GM12864 (cell line): ENCODE measurements at regions not wholly inside any gene's neighbourhood (a gene's known extent, or its start where the extent isn't known, plus 50 kb on each side); places are given as distances from the start of the nearest gene placed in this dataset.

Experiments used
- DNase-seq: peaks from one replicate; pipeline ENCODE4 v3.0.0-alpha.2; 2011; ENCODE audit warnings: low read depth
- H3K4me3 ChIP-seq: 2 replicates; pipeline ENCODE4 v1.5.1; 2011; ENCODE audit warnings: mild to moderate bottlenecking, low read depth, low read length, control low read depth
- CTCF ChIP-seq: IDR thresholded peaks from 2 replicates; pipeline ENCODE4 v1.5.1; 2011; ENCODE audit warnings: low read depth, mild to moderate bottlenecking, moderate library complexity, low read length, control low read depth, inconsistent platforms; ENCODE audit errors: missing control alignments

GRCh38 chr4:60814549-60814948 is 385.6 kb upstream of the ADGRL3 start:
- no peak for TF ChIP-seq CTCF
- H3K4me3 ChIP-seq, result no peak overlapping the region
- no peak for DNase-seq

GRCh38 chr4:60817609-60818008 is 382.5 kb upstream of the ADGRL3 start:
- H3K4me3 ChIP-seq, result no peak overlapping the region
- no peak for DNase-seq
- no peak for TF ChIP-seq CTCF

GRCh38 chr4:60822986-60823385 is 377.1 kb upstream of the ADGRL3 start:
- TF ChIP-seq CTCF, result no peak
- no peak for DNase-seq
- no peak overlapping the region for H3K4me3 ChIP-seq

DNA sequence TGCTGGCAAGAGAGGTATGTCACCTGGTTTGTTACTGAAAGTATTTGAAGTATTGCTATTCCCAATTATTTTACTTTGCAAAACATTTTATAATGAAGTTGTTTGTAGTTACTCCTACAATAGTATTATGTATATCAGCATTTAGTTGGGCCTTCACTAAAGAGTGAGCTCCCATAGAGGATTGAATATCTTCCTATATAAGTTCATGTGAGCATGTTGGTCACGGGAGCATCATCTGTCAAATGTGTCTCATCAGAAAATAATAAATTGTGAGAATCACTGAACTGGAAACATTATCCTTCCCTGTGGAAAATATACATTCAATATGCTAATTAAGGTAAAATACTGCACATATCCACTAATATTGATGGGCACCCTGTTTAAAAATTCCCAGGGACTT is 360.1 kb upstream of the ADGRL3 start:
- no peak for DNase-seq
- TF ChIP-seq CTCF, result no peak
- H3K4me3 ChIP-seq, result no peak overlapping the region

GRCh38 chr4:60846678-60847077 is 353.4 kb upstream of the ADGRL3 start:
- no peak for DNase-seq

GRCh38 chr4:60847614-60848013 is 352.5 kb upstream of the ADGRL3 start:
- no peak for DNase-seq
- no peak overlapping the region for H3K4me3 ChIP-seq
- TF ChIP-seq CTCF, result no peak

More at GRCh38 chr4:60846678-60847077, 353.4 kb upstream of the ADGRL3 start:
- no peak for TF ChIP-seq CTCF
- H3K4me3 ChIP-seq, result no peak overlapping the region

- DNase-seq, result no peak
- no peak for TF ChIP-seq CTCF
These were observed 342.9 kb upstream of the ADGRL3 start for GRCh38 chr4:60857130-60857753.

More at GRCh38 chr4:60857130-60857753, 342.9 kb upstream of the ADGRL3 start:
- no peak overlapping the region for H3K4me3 ChIP-seq
